GM20431 (cell line): ENCODE measurements at regions not wholly inside any gene's neighbourhood (a gene's known extent, or its start where the extent isn't known, plus 50 kb on each side); places are given as distances from the start of the nearest gene placed in this dataset.

ENCODE experiments used
- in situ Hi-C: fragments of 300-500 bp; cut with MseI, MboI; formaldehyde crosslinking; loops from one replicate; pipeline ENCODE4 v1.15.0; 2020; ENCODE audit warnings: low sequenced_read_pairs; ENCODE audit not compliant: unreplicated experiment

- in situ Hi-C loops: no loop called here
Observed at GRCh38 chr5:179435181-179435580, 89.9 kb upstream of the ADAMTS2 start.

GRCh38 chr5:179432547-179432946, 87.3 kb upstream of the ADAMTS2 start:
- in situ Hi-C loops: no loop called here

GRCh38 chr5:179431221-179431824, 86.1 kb upstream of the ADAMTS2 start:
- in situ Hi-C loops: no loop called here

GRCh38 chr5:179430193-179431175, 85.2 kb upstream of the ADAMTS2 start:
- in situ Hi-C loops: no loop called here

GRCh38 chr5:179427676-179428056, 82.4 kb upstream of the ADAMTS2 start:
- in situ Hi-C loops: no loop called here

GRCh38 chr5:179427032-179427675, 81.9 kb upstream of the ADAMTS2 start:
- in situ Hi-C loops: no loop called here

GRCh38 chr5:179422908-179423481, 77.7 kb upstream of the ADAMTS2 start:
- in situ Hi-C loops: no loop called here

GRCh38 chr5:179422213-179422855, 77.1 kb upstream of the ADAMTS2 start:
- in situ Hi-C loops: no loop called here

- in situ Hi-C loops: no loop called here
Observed at GRCh38 chr5:179421144-179421901, 76.1 kb upstream of the ADAMTS2 start.

GRCh38 chr5:179420476-179420875, 75.2 kb upstream of the ADAMTS2 start:
- in situ Hi-C loops: no loop called here

- in situ Hi-C loops: no loop called here
Observed at GRCh38 chr5:179418972-179419371, 73.7 kb upstream of the ADAMTS2 start.

- in situ Hi-C loops: no loop called here
Observed at GRCh38 chr5:179417696-179418095, 72.4 kb upstream of the ADAMTS2 start.

GRCh38 chr5:179417016-179417415, 71.8 kb upstream of the ADAMTS2 start:
- in situ Hi-C loops: no loop called here

- in situ Hi-C loops: no loop called here
Observed at GRCh38 chr5:179416114-179416822, 71.0 kb upstream of the ADAMTS2 start.

- in situ Hi-C loops: no loop called here
Observed at GRCh38 chr5:179415291-179416060, 70.2 kb upstream of the ADAMTS2 start.

GRCh38 chr5:179414459-179415261, 69.4 kb upstream of the ADAMTS2 start:
- in situ Hi-C loops: no loop called here

GRCh38 chr5:179413711-179414458, 68.6 kb upstream of the ADAMTS2 start:
- in situ Hi-C loops: no loop called here
